C4-2B (cell line): ENCODE measurements at regions not wholly inside any gene's neighbourhood (a gene's known extent, or its start where the extent isn't known, plus 50 kb on each side); places are given as distances from the start of the nearest gene placed in this dataset.

ENCODE experiments used
- ZFX ChIP-seq: fragments of 450-650 bp; IDR thresholded peaks from 2 replicates; pipeline ENCODE4 v1.6.1; 2017
- TF ChIP-seq, protein P1 (sequence below): fragments of 450-650 bp; conservative IDR thresholded peaks from 2 replicates; pipeline ENCODE4 v1.5.1; 2017; ENCODE audit warnings: mild to moderate bottlenecking

DNA sequence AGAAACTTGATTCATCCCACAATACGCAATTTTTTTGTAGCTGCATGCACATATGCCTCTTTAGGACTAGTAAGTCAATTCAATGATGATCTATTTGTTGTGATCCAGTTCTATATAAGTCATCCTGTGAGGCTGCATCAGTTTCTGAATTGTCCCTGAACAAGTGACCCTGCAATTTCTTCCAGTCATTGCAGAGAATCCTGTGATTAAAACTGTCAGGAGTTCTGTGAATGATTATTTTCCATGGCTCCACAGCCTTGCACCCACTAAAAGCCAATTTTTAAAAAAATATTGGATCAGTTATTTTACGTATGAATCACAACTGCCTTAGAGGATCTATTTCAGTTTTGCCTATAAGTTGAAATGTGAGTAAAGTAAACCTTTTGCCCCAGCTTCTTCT is 1585.0 kb upstream of the ACVR2A start:
- TF ChIP-seq, protein P1, sequence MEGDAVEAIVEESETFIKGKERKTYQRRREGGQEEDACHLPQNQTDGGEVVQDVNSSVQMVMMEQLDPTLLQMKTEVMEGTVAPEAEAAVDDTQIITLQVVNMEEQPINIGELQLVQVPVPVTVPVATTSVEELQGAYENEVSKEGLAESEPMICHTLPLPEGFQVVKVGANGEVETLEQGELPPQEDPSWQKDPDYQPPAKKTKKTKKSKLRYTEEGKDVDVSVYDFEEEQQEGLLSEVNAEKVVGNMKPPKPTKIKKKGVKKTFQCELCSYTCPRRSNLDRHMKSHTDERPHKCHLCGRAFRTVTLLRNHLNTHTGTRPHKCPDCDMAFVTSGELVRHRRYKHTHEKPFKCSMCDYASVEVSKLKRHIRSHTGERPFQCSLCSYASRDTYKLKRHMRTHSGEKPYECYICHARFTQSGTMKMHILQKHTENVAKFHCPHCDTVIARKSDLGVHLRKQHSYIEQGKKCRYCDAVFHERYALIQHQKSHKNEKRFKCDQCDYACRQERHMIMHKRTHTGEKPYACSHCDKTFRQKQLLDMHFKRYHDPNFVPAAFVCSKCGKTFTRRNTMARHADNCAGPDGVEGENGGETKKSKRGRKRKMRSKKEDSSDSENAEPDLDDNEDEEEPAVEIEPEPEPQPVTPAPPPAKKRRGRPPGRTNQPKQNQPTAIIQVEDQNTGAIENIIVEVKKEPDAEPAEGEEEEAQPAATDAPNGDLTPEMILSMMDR = no peak
- no peak for TF ChIP-seq ZFX
